OCI-LY3 (cell line): ENCODE measurements at regions not wholly inside any gene's neighbourhood (a gene's known extent, or its start where the extent isn't known, plus 50 kb on each side); places are given as distances from the start of the nearest gene placed in this dataset.

Source experiments
- CTCF ChIP-seq: fragments of 200-600, 300-600 bp; sonication (generic); IDR thresholded peaks from 2 replicates; pipeline ENCODE4 v1.5.1; 2014; ENCODE audit warnings: antibody characterized with exemption, low read length, low read depth
- EZH2phosphoT487 ChIP-seq: fragments of 200-600 bp; shearing (Covaris generic); IDR thresholded peaks from 2 replicates; pipeline ENCODE4 v1.6.1; 2018; ENCODE audit warnings: antibody characterized with exemption, mixed run types, low read depth

- TF ChIP-seq CTCF (peak; percentile 16; the same call in 1 of the 2 replicates), EZH2phosphoT487 (no peak)
Measured at GRCh38 chr9:99515093-99515492, 293.0 kb downstream of the SEC61B start.
